ENCODE measurements at regions not wholly inside any gene's neighbourhood (a gene's known extent, or its start where the extent isn't known, plus 50 kb on each side); places are given as distances from the start of the nearest gene placed in this dataset.

- no peak for TF ChIP-seq CTCF (IDR thresholded peaks at IDR 0.05)
- no peak for TF ChIP-seq POLR2A (IDR thresholded peaks at IDR 0.05)
Observed at GRCh38 chr6:14361956-14362587, 244.5 kb downstream of the CD83 start.
